Endothelial cell of umbilical vein (primary cell): ENCODE measurements at regions not wholly inside any gene's neighbourhood (a gene's known extent, or its start where the extent isn't known, plus 50 kb on each side); places are given as distances from the start of the nearest gene placed in this dataset.

Experiments used
- EZH2 ChIP-seq: IDR thresholded peaks from 2 replicates; pipeline ENCODE4 v1.6.1; 2012; ENCODE audit warnings: borderline replicate concordance, low read depth, mild to moderate bottlenecking, moderate library complexity, low read length, inconsistent platforms; ENCODE audit not compliant: severe bottlenecking
- FOS ChIP-seq: IDR thresholded peaks from 2 replicates; pipeline ENCODE4 v1.6.1; 2011; ENCODE audit warnings: mild to moderate bottlenecking, low read length, moderate library complexity, borderline replicate concordance; ENCODE audit not compliant: insufficient read depth
- GATA2 ChIP-seq: IDR thresholded peaks from 2 replicates; pipeline ENCODE4 v1.7.0; 2011; ENCODE audit warnings: low read depth, mild to moderate bottlenecking, moderate library complexity, mixed read lengths, low read length; ENCODE audit not compliant: insufficient read length, insufficient read depth
- JUN ChIP-seq: IDR thresholded peaks from 2 replicates; pipeline ENCODE4 v1.6.1; 2011; ENCODE audit warnings: borderline replicate concordance, low read depth; ENCODE audit not compliant: insufficient read length, insufficient read depth
- MYC ChIP-seq: IDR thresholded peaks from one replicate; pipeline ENCODE4 v1.6.1; 2011; ENCODE audit warnings: mild to moderate bottlenecking, low read depth, low read length
- POLR2A ChIP-seq: IDR thresholded peaks from 2 replicates; pipeline ENCODE4 v1.6.1; 2012; ENCODE audit warnings: low read depth, mild to moderate bottlenecking, control low read depth, low read length
- POLR2AphosphoS5 ChIP-seq: IDR thresholded peaks from 2 replicates; pipeline ENCODE4 v1.6.1; 2012; ENCODE audit warnings: low read depth, mild to moderate bottlenecking, control low read depth, low read length, moderate library complexity; ENCODE audit not compliant: insufficient read depth
- TF ChIP-seq, protein P1 (sequence below), 2 donors: IDR thresholded peaks; 1 replicate in 1 of 2; 2 replicates in 1 of 2; pipeline ENCODE4 v1.5.1; 2011; ENCODE audit warnings: low read length in 2 of 2, mild to moderate bottlenecking in 2 of 2, moderate library complexity in 2 of 2, control low read depth in 1 of 2, inconsistent platforms in 1 of 2, low read depth in 1 of 2; ENCODE audit not compliant: insufficient read depth in 1 of 2; ENCODE audit errors: extremely low read depth in 1 of 2
- TF ChIP-seq, protein P2 (sequence below): IDR thresholded peaks from 2 replicates; pipeline ENCODE4 v1.6.1; 2011; ENCODE audit not compliant: insufficient read depth, insufficient read length

DNA sequence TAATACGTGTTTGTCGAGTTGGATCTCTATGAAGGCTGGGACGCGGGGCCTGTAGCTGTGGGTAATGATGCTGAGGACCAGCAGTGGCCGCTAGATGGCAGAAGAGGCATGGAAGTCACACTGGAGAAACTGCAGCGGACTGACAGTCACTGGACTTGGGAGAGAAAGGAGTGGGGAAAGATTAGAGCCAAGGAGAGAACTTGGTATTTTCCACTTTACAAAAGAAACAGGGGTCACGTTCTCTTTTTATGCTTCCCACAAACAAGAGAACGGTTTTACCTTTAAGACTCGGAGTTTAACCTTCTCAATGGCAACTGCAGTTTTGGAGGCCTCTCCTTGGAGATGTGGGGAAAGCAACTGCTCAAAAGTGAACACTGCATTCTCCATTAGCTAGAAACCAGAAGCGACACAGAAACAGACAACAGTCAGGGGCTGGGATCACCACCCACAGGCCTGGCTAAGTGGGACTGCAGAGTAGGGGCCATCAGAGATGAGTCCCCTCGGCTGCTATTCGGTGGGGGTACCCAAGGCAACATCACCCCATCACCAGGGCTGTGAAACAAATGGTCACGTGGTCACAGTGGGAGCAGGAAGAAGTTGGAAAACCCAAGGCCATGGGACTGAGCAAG is 51.1 kb upstream of the EDEM3 start:
- TF ChIP-seq, protein P1, sequence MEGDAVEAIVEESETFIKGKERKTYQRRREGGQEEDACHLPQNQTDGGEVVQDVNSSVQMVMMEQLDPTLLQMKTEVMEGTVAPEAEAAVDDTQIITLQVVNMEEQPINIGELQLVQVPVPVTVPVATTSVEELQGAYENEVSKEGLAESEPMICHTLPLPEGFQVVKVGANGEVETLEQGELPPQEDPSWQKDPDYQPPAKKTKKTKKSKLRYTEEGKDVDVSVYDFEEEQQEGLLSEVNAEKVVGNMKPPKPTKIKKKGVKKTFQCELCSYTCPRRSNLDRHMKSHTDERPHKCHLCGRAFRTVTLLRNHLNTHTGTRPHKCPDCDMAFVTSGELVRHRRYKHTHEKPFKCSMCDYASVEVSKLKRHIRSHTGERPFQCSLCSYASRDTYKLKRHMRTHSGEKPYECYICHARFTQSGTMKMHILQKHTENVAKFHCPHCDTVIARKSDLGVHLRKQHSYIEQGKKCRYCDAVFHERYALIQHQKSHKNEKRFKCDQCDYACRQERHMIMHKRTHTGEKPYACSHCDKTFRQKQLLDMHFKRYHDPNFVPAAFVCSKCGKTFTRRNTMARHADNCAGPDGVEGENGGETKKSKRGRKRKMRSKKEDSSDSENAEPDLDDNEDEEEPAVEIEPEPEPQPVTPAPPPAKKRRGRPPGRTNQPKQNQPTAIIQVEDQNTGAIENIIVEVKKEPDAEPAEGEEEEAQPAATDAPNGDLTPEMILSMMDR (IDR thresholded peaks at IDR 0.05; ENCODE audit: extremely low read depth in 1 of 2, insufficient read depth in 1 of 2, low read depth in 1 of 2, low read length in 2 of 2), result peak; percentile 91 to 93
- no peak for TF ChIP-seq POLR2A
- no peak for TF ChIP-seq EZH2
- no peak for TF ChIP-seq POLR2AphosphoS5
- no peak for TF ChIP-seq MYC
- TF ChIP-seq, protein P2, sequence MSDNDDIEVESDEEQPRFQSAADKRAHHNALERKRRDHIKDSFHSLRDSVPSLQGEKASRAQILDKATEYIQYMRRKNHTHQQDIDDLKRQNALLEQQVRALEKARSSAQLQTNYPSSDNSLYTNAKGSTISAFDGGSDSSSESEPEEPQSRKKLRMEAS, result no peak
- TF ChIP-seq JUN, result no peak
- no peak for TF ChIP-seq GATA2
- TF ChIP-seq FOS, result no peak
